ENCODE measurements at regions not wholly inside any gene's neighbourhood (a gene's known extent, or its start where the extent isn't known, plus 50 kb on each side); places are given as distances from the start of the nearest gene placed in this dataset.

GRCh38 chr5:166370928-166371690 is 1920.3 kb upstream of the WWC1 start:
- no peak for DNase-seq

- DNase-seq, result no peak
These were observed 1917.6 kb upstream of the WWC1 start for GRCh38 chr5:166373817-166374216.

- DNase-seq, result no peak
These were observed 1913.7 kb upstream of the WWC1 start for GRCh38 chr5:166377756-166378155.

GRCh38 chr5:166379517-166379916 is 1911.9 kb upstream of the WWC1 start:
- no peak for DNase-seq

GRCh38 chr5:166382031-166382430 is 1909.4 kb upstream of the WWC1 start:
- DNase-seq, result no peak

- DNase-seq, result no peak
These were observed 1893.3 kb upstream of the WWC1 start for GRCh38 chr5:166398131-166398530.

GRCh38 chr5:166399781-166400180 is 1891.7 kb upstream of the WWC1 start:
- DNase-seq, result no peak

GRCh38 chr5:166401391-166401790 is 1890.1 kb upstream of the WWC1 start:
- no peak for DNase-seq

- DNase-seq, result no peak
These were observed 1879.3 kb upstream of the WWC1 start for GRCh38 chr5:166412191-166412590.

GRCh38 chr5:166427211-166427610 is 1864.2 kb upstream of the WWC1 start:
- no peak for DNase-seq

GRCh38 chr5:166428264-166428803 is 1863.1 kb upstream of the WWC1 start:
- DNase-seq, result no peak

- no peak for DNase-seq
These were observed 1860.7 kb upstream of the WWC1 start for GRCh38 chr5:166430491-166431319.

GRCh38 chr5:166431456-166431855 is 1860.0 kb upstream of the WWC1 start:
- no peak for DNase-seq

- DNase-seq, result no peak
These were observed 1857.8 kb upstream of the WWC1 start for GRCh38 chr5:166433679-166434078.

- no peak for DNase-seq
These were observed 1854.6 kb upstream of the WWC1 start for GRCh38 chr5:166436872-166437271.

- DNase-seq, result no peak
These were observed 1805.1 kb upstream of the WWC1 start for GRCh38 chr5:166486348-166486747.

GRCh38 chr5:166488560-166488959 is 1802.9 kb upstream of the WWC1 start:
- no peak for DNase-seq

- no peak for DNase-seq
These were observed 1798.4 kb upstream of the WWC1 start for GRCh38 chr5:166493040-166493439.

- no peak for DNase-seq
These were observed 1797.8 kb upstream of the WWC1 start for GRCh38 chr5:166493612-166494011.

GRCh38 chr5:166497496-166498104 is 1793.8 kb upstream of the WWC1 start:
- DNase-seq, result no peak

- DNase-seq, result no peak
These were observed 1791.8 kb upstream of the WWC1 start for GRCh38 chr5:166499447-166500240.

GRCh38 chr5:166503506-166503905 is 1787.9 kb upstream of the WWC1 start:
- no peak for DNase-seq

GRCh38 chr5:166505067-166505466 is 1786.4 kb upstream of the WWC1 start:
- no peak for DNase-seq

Data from left hindlimb (tissue), 1 donor.